HEK293T (cell line): ENCODE measurements at regions not wholly inside any gene's neighbourhood (a gene's known extent, or its start where the extent isn't known, plus 50 kb on each side); places are given as distances from the start of the nearest gene placed in this dataset.

Source experiments
- ARNT ChIP-seq: fragments of 450-650 bp; IDR thresholded peaks from 2 replicates; pipeline ENCODE4 v1.6.1; 2017; ENCODE audit warnings: mild to moderate bottlenecking
- BHLHE40 ChIP-seq: fragments of 450-650 bp; IDR thresholded peaks from 2 replicates; pipeline ENCODE4 v1.6.1; 2016; ENCODE audit warnings: mild to moderate bottlenecking, moderate library complexity, borderline replicate concordance
- FOXM1 ChIP-seq: fragments of 450-650 bp; IDR thresholded peaks from 2 replicates; pipeline ENCODE4 v1.6.1; 2017; ENCODE audit warnings: mild to moderate bottlenecking, borderline replicate concordance
- HDGF ChIP-seq: fragments of 450-650 bp; IDR thresholded peaks from 2 replicates; pipeline ENCODE4 v1.6.1; 2017; ENCODE audit warnings: antibody characterized with exemption, borderline replicate concordance
- L3MBTL2 ChIP-seq: fragments of 450-650 bp; conservative IDR thresholded peaks from 2 replicates; pipeline ENCODE4 v1.6.1; 2016; ENCODE audit warnings: mild to moderate bottlenecking
- SP1 ChIP-seq: fragments of 450-650 bp; IDR thresholded peaks from 2 replicates; pipeline ENCODE4 v1.6.1; 2017
- SUZ12 ChIP-seq: fragments of 450-650 bp; IDR thresholded peaks from 2 replicates; pipeline ENCODE4 v1.6.1; 2016; ENCODE audit warnings: mild to moderate bottlenecking
- TARDBP ChIP-seq: fragments of 450-650 bp; IDR thresholded peaks from 2 replicates; pipeline ENCODE4 v1.6.1; 2016

DNA sequence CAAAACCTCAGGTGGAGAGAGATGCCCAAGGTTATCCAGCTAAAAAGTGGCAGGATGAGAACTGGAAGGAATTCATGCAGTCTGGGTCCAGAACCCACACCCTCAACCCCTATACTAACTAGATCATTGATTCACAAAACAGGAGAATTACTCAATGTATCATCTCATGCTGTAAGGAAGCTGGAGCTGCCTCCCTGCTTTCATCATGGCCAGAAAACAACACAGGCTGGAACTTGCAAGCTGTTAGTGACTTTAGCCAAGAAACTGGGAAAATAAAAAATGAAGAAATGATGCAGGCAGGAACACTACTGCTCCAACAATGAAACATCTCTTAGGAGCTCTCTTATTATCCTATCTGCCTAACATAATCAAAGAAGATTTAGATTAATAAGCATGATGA, 619.8 kb upstream of the CELF2 start:
- no peak for TF ChIP-seq TARDBP
- TF ChIP-seq FOXM1: no peak
- TF ChIP-seq L3MBTL2: no peak
- no peak for TF ChIP-seq SP1
- TF ChIP-seq BHLHE40: no peak
- no peak for TF ChIP-seq HDGF
- no peak for TF ChIP-seq ARNT
- no peak for TF ChIP-seq SUZ12
